K562 (cell line): ENCODE measurements at regions not wholly inside any gene's neighbourhood (a gene's known extent, or its start where the extent isn't known, plus 50 kb on each side); places are given as distances from the start of the nearest gene placed in this dataset.

Experiments
- ATAC-seq: fragments of 200-7000 bp; cut with Tn5 transposase; 3 replicates; pipeline ENCODE4 v1.9.1; 2020; ENCODE audit warnings: moderate library complexity
- BruUV-seq: library from RNA; stranded (reverse); fragments of 400-500 nt; replicated peaks from 2 replicates; lab custom pipeline; 2021; lab: Mats Ljungman, UMichigan
- CTCF ChIA-PET: fragments of 300-600 bp; formaldehyde crosslinking; extraction: SDS; loops from one replicate; lab custom pipeline; 2021; ENCODE audit warnings: low intra/inter-chr PET ratio; lab: Yijun Ruan, JAX
- POLR2A ChIA-PET: fragments of 300-600, 350-650 bp; sonication (Branson Sonifier 250); formaldehyde crosslinking; extraction: SDS; loops from one replicate; lab custom pipeline; 2021; ENCODE audit warnings: antibody characterized with exemption, inconsistent platforms; lab: Yijun Ruan, JAX
- DNase-seq, 4 experiments: peaks; one replicate each; pipeline versions ENCODE4 v3.0.0 to v3.0.0-alpha.2; 2011 to 2018; ENCODE audit warnings: low spot score in 3 of 4, mixed read lengths in 3 of 4; ENCODE audit errors: extremely low read depth in 1 of 4
- FAIRE-seq: peaks from 2 replicates; lab custom pipeline; 2011; peaks lifted over from hg19 to GRCh38; lab: Jason Lieb, UNC
- H2AFZ ChIP-seq: 2 replicates; pipeline ENCODE4 v1.6.0; 2011; ENCODE audit warnings: low read depth, low read length, control low read depth, inconsistent platforms
- H3K27ac ChIP-seq: fragments of 200-600 bp; 3 replicates; pipeline ENCODE4 v1.8.0; 2011; ENCODE audit warnings: low read depth, mild to moderate bottlenecking, control low read depth, inconsistent platforms, low read length, moderate library complexity, mixed read lengths; ENCODE audit errors: extremely low read depth
- H3K27me3 ChIP-seq, 2 experiments: fragments of 300-600 bp in 1 of 2; 2 replicates in 1 of 2; 3 replicates in 1 of 2; pipeline versions ENCODE4 v1.6.0 to v1.8.0; 2011; ENCODE audit warnings: inconsistent platforms in 2 of 2, low read length in 2 of 2, mild to moderate bottlenecking in 1 of 2, mixed read lengths in 1 of 2, moderate library complexity in 1 of 2; ENCODE audit not compliant: control insufficient read depth in 2 of 2, insufficient read depth in 2 of 2
- H3K36me3 ChIP-seq: fragments of 300-600 bp; 3 replicates; pipeline ENCODE4 v1.8.0; 2011; ENCODE audit warnings: mild to moderate bottlenecking, low read length, inconsistent platforms; ENCODE audit not compliant: control insufficient read depth, insufficient read depth
- H3K4me1 ChIP-seq, 2 experiments: fragments of 200-600 bp in 1 of 2; replicated peaks in 1 of 2; 2 replicates in 1 of 2; 3 replicates in 1 of 2; pipeline versions ENCODE4 v1.5.1 to v1.8.0; 2011; ENCODE audit warnings: inconsistent platforms in 2 of 2, low read length in 2 of 2, mild to moderate bottlenecking in 1 of 2, mixed read lengths in 1 of 2, moderate library complexity in 1 of 2; ENCODE audit not compliant: control insufficient read depth in 2 of 2, insufficient read depth in 2 of 2
- H3K4me2 ChIP-seq: 2 replicates; pipeline ENCODE4 v1.6.1; 2011; ENCODE audit warnings: low read length, control low read depth, inconsistent platforms, mixed read lengths; ENCODE audit not compliant: insufficient read depth
- H3K4me3 ChIP-seq: fragments of 200-600 bp; sonication (generic), shearing (Covaris generic); 2 replicates; pipeline ENCODE4 v1.5.1; 2016; ENCODE audit warnings: control low read depth, inconsistent platforms
- H3K79me2 ChIP-seq: fragments of 200-600 bp; 3 replicates; pipeline ENCODE4 v1.8.0; 2011; ENCODE audit warnings: low read length, inconsistent platforms; ENCODE audit not compliant: control insufficient read depth, insufficient read depth
- H3K9ac ChIP-seq, 2 experiments: 2 replicates each; pipeline versions ENCODE4 v1.6.0 to v1.6.1; 2011; ENCODE audit warnings: low read depth in 2 of 2, low read length in 2 of 2, control low read depth in 1 of 2, inconsistent platforms in 1 of 2, mild to moderate bottlenecking in 1 of 2, mixed read lengths in 1 of 2; ENCODE audit not compliant: insufficient read depth in 1 of 2
- H3K9me1 ChIP-seq: one replicate; pipeline ENCODE4 v1.6.0; 2011; ENCODE audit warnings: inconsistent platforms, mild to moderate bottlenecking, low read length, moderate library complexity; ENCODE audit not compliant: control insufficient read depth, insufficient read depth
- H3K9me3 ChIP-seq: replicated peaks from 2 replicates; pipeline ENCODE4 v1.5.1; 2011; ENCODE audit warnings: low read depth, low read length, inconsistent platforms; ENCODE audit not compliant: control insufficient read depth, insufficient read depth
- H4K20me1 ChIP-seq: replicated peaks from 2 replicates; pipeline ENCODE4 v1.6.1; 2011; ENCODE audit warnings: low read length, inconsistent platforms, mixed read lengths; ENCODE audit not compliant: control insufficient read depth, insufficient read depth
- ARNT ChIP-seq, 2 experiments: fragments of 450-650 bp; IDR thresholded peaks; 2 replicates each; pipeline ENCODE4 v1.6.1; 2016; ENCODE audit warnings: mild to moderate bottlenecking in 1 of 2
- E2F4 ChIP-seq: sonication (generic); formaldehyde crosslinking; IDR thresholded peaks from 2 replicates; pipeline ENCODE4 v1.8.0; 2022; ENCODE audit warnings: mild to moderate bottlenecking, low read depth, missing genetic modification reagents
- E2F6 ChIP-seq, 2 experiments: IDR thresholded peaks; 2 replicates each; pipeline ENCODE4 v1.6.1; 2011; ENCODE audit warnings: borderline replicate concordance in 1 of 2, control low read depth in 1 of 2, low read depth in 1 of 2, low read length in 1 of 2, mild to moderate bottlenecking in 1 of 2, mixed read lengths in 1 of 2, moderate library complexity in 1 of 2; ENCODE audit not compliant: insufficient read depth in 1 of 2, insufficient read length in 1 of 2, poor library complexity in 1 of 2, severe bottlenecking in 1 of 2; ENCODE audit errors: extremely low read depth in 1 of 2
- MLLT1 ChIP-seq, 2 experiments: fragments of 450-650 bp; IDR thresholded peaks; 2 replicates each; pipeline ENCODE4 v1.6.1; 2016
- MTA2 ChIP-seq: fragments of 450-650 bp; IDR thresholded peaks from 2 replicates; pipeline ENCODE4 v1.6.1; 2016; ENCODE audit warnings: low read depth
- TEAD4 ChIP-seq, 2 experiments: sonication (generic) in 1 of 2; formaldehyde crosslinking in 1 of 2; IDR thresholded peaks; 2 replicates each; pipeline versions ENCODE4 v1.6.1 to v1.8.0; 2012 to 2022; ENCODE audit warnings: borderline replicate concordance in 1 of 2, inconsistent platforms in 1 of 2, low read length in 1 of 2, mild to moderate bottlenecking in 1 of 2, missing genetic modification reagents in 1 of 2
- ZNF140 ChIP-seq: fragments of 250-450 bp; sonication (Bioruptor Pico); IDR thresholded peaks from 2 replicates; pipeline ENCODE4 v1.8.0; 2021; ENCODE audit warnings: moderate library complexity, mild to moderate bottlenecking, inconsistent platforms
- ZNF695 ChIP-seq: fragments of 450-650 bp; formaldehyde crosslinking; IDR thresholded peaks from 2 replicates; pipeline ENCODE4 v1.4.0; 2020; ENCODE audit warnings: mild to moderate bottlenecking, moderate library complexity
- WGBS: fragments of 100-300 bp; shearing (Covaris generic); methylation state at CpG from one replicate; pipeline ENCODE4 v1.1.6; 2016; ENCODE audit warnings: low coverage, mixed read lengths; ENCODE audit not compliant: insufficient coverage; ENCODE audit errors: missing lambda C conversion rate; 5-methylcytosine and 5-hydroxymethylcytosine counted together
- in situ Hi-C: fragments of 300-500 bp; cut with MboI; formaldehyde crosslinking; loops from 4 replicates; pipeline ENCODE4 v1.15.0; 2018; ENCODE audit warnings: inconsistent platforms, mixed read lengths
- intact Hi-C: fragments of 100-400 bp; cut with micrococcal nuclease; formaldehyde crosslinking; loops from 2 replicates; pipeline ENCODE4 v1.14.2; 2022

DNA sequence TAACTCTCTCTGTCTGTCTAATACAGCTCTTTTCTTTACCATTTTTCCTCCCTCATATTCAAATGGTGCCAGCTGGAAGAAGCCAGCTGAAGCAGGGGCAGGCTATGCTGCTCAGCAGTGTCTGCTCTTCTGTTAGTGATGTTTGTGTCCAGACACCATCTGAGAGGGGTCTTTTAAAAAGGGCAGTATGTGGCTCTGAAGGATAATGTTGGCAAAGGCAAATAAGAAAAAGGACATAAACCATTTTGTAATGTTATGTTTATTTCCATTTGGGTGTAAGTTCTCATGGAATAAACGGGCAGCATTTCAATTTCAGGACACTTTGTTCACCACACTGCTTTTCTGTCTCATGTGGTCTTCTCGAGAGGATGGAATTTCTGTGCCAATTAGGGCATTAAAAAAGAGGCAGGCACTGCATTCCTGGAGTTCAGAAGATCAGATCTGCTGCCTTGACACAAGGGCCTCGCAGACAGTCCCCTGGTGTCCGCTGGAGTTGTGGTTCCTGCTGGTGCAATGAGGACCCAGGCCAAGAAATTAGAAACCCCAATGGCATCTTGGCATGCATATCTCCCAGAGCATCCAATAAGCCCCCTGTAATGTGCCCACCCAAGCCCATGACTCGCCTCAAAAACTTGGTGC, 109.0 kb upstream of the ELMO1 start:
- no peaks in the 10 kb centered on the region for H3K4me1 ChIP-seq
- no peak for DNase-seq
- no peak overlapping the region for H2AFZ ChIP-seq
- POLR2A ChIA-PET = no interaction called here
- H3K9me1 ChIP-seq = no peaks in the 10 kb centered on the region
- no peak for FAIRE-seq
- no peaks in the 10 kb centered on the region for H3K27me3 ChIP-seq
- no peaks in the 10 kb centered on the region for H3K79me2 ChIP-seq
- ATAC-seq = no peak
- in situ Hi-C loops = no loop called here
- CTCF ChIA-PET = no interaction called here
- BruUV-seq = no TSS peak
- H3K9ac ChIP-seq = no peak overlapping the region
- no peak overlapping the region for H3K4me2 ChIP-seq
- H3K36me3 ChIP-seq = no peaks in the 10 kb centered on the region
- no peak overlapping the region for H3K27ac ChIP-seq
- no peak for TF ChIP-seq ZNF695
- no peak for TF ChIP-seq ARNT (IDR thresholded peaks at IDR 0.05)
- no peak for TF ChIP-seq MLLT1 (IDR thresholded peaks at IDR 0.05)
- TF ChIP-seq E2F6 (IDR thresholded peaks at IDR 0.05; ENCODE audit: borderline replicate concordance in 1 of 2, extremely low read depth in 1 of 2, insufficient read depth in 1 of 2, insufficient read length in 1 of 2, low read depth in 1 of 2, low read length in 1 of 2, poor library complexity in 1 of 2, severe bottlenecking in 1 of 2) = no peak
- no peak for TF ChIP-seq MTA2
- TF ChIP-seq ZNF140 (CRISPR knock-in tag) = no peak
- TF ChIP-seq E2F4 = no peak
- TF ChIP-seq TEAD4 (IDR thresholded peaks at IDR 0.05; ENCODE audit: low read length) = no peak
- no peak for TF ChIP-seq TEAD4 (CRISPR knock-in tag; IDR thresholded peaks at IDR 0.05; ENCODE audit: borderline replicate concordance)
- TF ChIP-seq, all 486 proteins: peak for 0
- H4K20me1 ChIP-seq = no peaks in the 10 kb centered on the region
- 4% methylated on average over 5 of the region's 5 CpGs for WGBS
- H3K9me3 ChIP-seq = no peaks in the 10 kb centered on the region
- H3K4me3 ChIP-seq = no peak overlapping the region
- intact Hi-C loops = no loop called here
